GM12878 (cell line): ENCODE measurements at regions not wholly inside any gene's neighbourhood (a gene's known extent, or its start where the extent isn't known, plus 50 kb on each side); places are given as distances from the start of the nearest gene placed in this dataset.

Source experiments
- ATAC-seq: fragments of 200-7000 bp; cut with Tn5 transposase; 3 replicates; pipeline ENCODE4 v1.9.1; 2020; ENCODE audit warnings: mild to moderate bottlenecking, moderate library complexity
- BruUV-seq: library from RNA; stranded (reverse); fragments of 400-500 nt; replicated peaks from 2 replicates; lab custom pipeline; 2021; lab: Mats Ljungman, UMichigan
- CTCF ChIA-PET: fragments of 300-600 bp; sonication (Branson Sonifier 250); formaldehyde crosslinking; extraction: SDS; loops from one replicate; lab custom pipeline; 2021; ENCODE audit warnings: inconsistent platforms; lab: Yijun Ruan, JAX
- POLR2A ChIA-PET: fragments of 350-600 bp; formaldehyde crosslinking; extraction: SDS; loops from one replicate; lab custom pipeline; 2021; ENCODE audit warnings: inconsistent platforms; lab: Charles Lee
- RAD21 ChIA-PET: fragments of 300-600 bp; sonication (Branson Sonifier 250); formaldehyde crosslinking; loops from one replicate; lab custom pipeline; 2023; ENCODE audit warnings: antibody characterized with exemption; ENCODE audit not compliant: unreplicated experiment; lab: Charles Lee
- SMC1A ChIA-PET: fragments of 300-600 bp; sonication (Branson Sonifier 250); formaldehyde crosslinking; loops from one replicate; lab custom pipeline; 2023; ENCODE audit not compliant: unreplicated experiment, uncharacterized antibody; lab: Charles Lee
- DNase-seq: peaks from one replicate; pipeline ENCODE4 v3.0.0-alpha.2; 2011; ENCODE audit warnings: low read depth, low spot score
- FAIRE-seq: peaks from 3 replicates; lab custom pipeline; 2011; peaks lifted over from hg19 to GRCh38; lab: Jason Lieb, UNC
- H2AFZ ChIP-seq: 2 replicates; pipeline ENCODE4 v1.6.0; 2011; ENCODE audit warnings: low read depth, low read length, control low read depth; ENCODE audit not compliant: control insufficient read depth
- H3K27ac ChIP-seq: 2 replicates; pipeline ENCODE4 v1.5.1; 2011; ENCODE audit warnings: control low read depth; ENCODE audit not compliant: control insufficient read depth, insufficient read depth
- H3K27me3 ChIP-seq, 2 experiments: replicated peaks in 1 of 2; 2 replicates each; pipeline versions ENCODE4 v1.6.0 to v1.6.1; 2011; ENCODE audit warnings: low read length in 1 of 2; ENCODE audit not compliant: control insufficient read depth in 2 of 2, insufficient read depth in 2 of 2
- H3K36me3 ChIP-seq, 2 experiments: 2 replicates each; pipeline ENCODE4 v1.5.1; 2011; ENCODE audit warnings: low read length in 1 of 2; ENCODE audit not compliant: control insufficient read depth in 2 of 2, insufficient read depth in 2 of 2
- H3K4me1 ChIP-seq: 2 replicates; pipeline ENCODE4 v1.6.1; 2011; ENCODE audit warnings: mild to moderate bottlenecking, low read length, moderate library complexity, mixed read lengths; ENCODE audit not compliant: control insufficient read depth, insufficient read depth
- H3K4me2 ChIP-seq: 2 replicates; pipeline ENCODE4 v1.6.0; 2011; ENCODE audit warnings: control low read depth; ENCODE audit not compliant: control insufficient read depth, insufficient read depth
- H3K4me3 ChIP-seq: fragments of 200-600 bp; sonication (generic); 2 replicates; pipeline ENCODE4 v1.5.1; 2016
- H3K79me2 ChIP-seq: 2 replicates; pipeline ENCODE4 v1.6.0; 2011; ENCODE audit warnings: low read length; ENCODE audit not compliant: control insufficient read depth, insufficient read depth
- H3K9ac ChIP-seq: 2 replicates; pipeline ENCODE4 v1.8.0; 2011; ENCODE audit warnings: low read length, control low read depth, mixed read lengths; ENCODE audit not compliant: control insufficient read depth, insufficient read depth
- H3K9me3 ChIP-seq: replicated peaks from 3 replicates; pipeline ENCODE4 v1.5.1; 2011; ENCODE audit warnings: mild to moderate bottlenecking, low read length; ENCODE audit not compliant: control insufficient read depth, insufficient read depth
- H4K20me1 ChIP-seq: 2 replicates; pipeline ENCODE4 v1.6.0; 2011; ENCODE audit not compliant: control insufficient read depth, insufficient read depth
- BACH1 ChIP-seq: fragments of 450-650 bp; IDR thresholded peaks from 2 replicates; pipeline ENCODE4 v1.6.1; 2017; ENCODE audit warnings: mild to moderate bottlenecking, borderline replicate concordance
- HDAC6 ChIP-seq: fragments of 200-600 bp; sonication (generic); IDR thresholded peaks from one replicate; pipeline ENCODE4 v1.8.0; 2017; ENCODE audit warnings: antibody characterized with exemption; ENCODE audit not compliant: unreplicated experiment
- KAT2A ChIP-seq: conservative IDR thresholded peaks from 2 replicates; pipeline ENCODE4 v1.6.1; 2011; ENCODE audit warnings: low read depth, low read length; ENCODE audit not compliant: control insufficient read depth
- MTA2 ChIP-seq: fragments of 450-650 bp; IDR thresholded peaks from 2 replicates; pipeline ENCODE4 v1.6.1; 2016; ENCODE audit warnings: low read depth, mild to moderate bottlenecking, moderate library complexity
- MYC ChIP-seq: IDR thresholded peaks from 2 replicates; pipeline ENCODE4 v1.6.1; 2011; ENCODE audit warnings: mild to moderate bottlenecking, low read length, moderate library complexity, inconsistent platforms; ENCODE audit not compliant: insufficient read depth, insufficient replicate concordance, insufficient read length, severe bottlenecking
- PAX5 ChIP-seq: IDR thresholded peaks from 2 replicates; pipeline ENCODE4 v1.6.1; 2011; ENCODE audit warnings: low read depth, low read length, borderline replicate concordance
- RAD21 ChIP-seq: IDR thresholded peaks from 2 replicates; pipeline ENCODE4 v1.6.1; 2011; ENCODE audit warnings: mild to moderate bottlenecking, low read depth, low read length, moderate library complexity; ENCODE audit not compliant: insufficient read depth
- REST ChIP-seq: IDR thresholded peaks from 2 replicates; pipeline ENCODE4 v1.6.1; 2012; ENCODE audit warnings: mild to moderate bottlenecking, low read depth, low read length
- SKIL ChIP-seq: fragments of 450-650 bp; IDR thresholded peaks from 2 replicates; pipeline ENCODE4 v1.6.1; 2017; ENCODE audit warnings: mild to moderate bottlenecking, low read depth, inconsistent platforms; ENCODE audit not compliant: poor library complexity, severe bottlenecking
- SPI1 ChIP-seq: IDR thresholded peaks from 2 replicates; pipeline ENCODE4 v1.6.1; 2011; ENCODE audit warnings: low read depth, mild to moderate bottlenecking, low read length, moderate library complexity, borderline replicate concordance; ENCODE audit not compliant: insufficient read depth
- TARDBP ChIP-seq: IDR thresholded peaks from 2 replicates; pipeline ENCODE4 v1.6.1; 2016; ENCODE audit warnings: borderline replicate concordance
- WGBS: methylation state at CpG from one replicate; pipeline ENCODE4 v1.1.6; 2016; ENCODE audit warnings: low lambda C conversion rate; ENCODE audit not compliant: insufficient replicate concordance, insufficient coverage; ENCODE audit errors: missing lambda C conversion rate; 5-methylcytosine and 5-hydroxymethylcytosine counted together
- in situ Hi-C: fragments of 300-500 bp; cut with MboI; formaldehyde crosslinking; loops from 9 replicates; pipeline ENCODE4 v1.14.3; 2018; ENCODE audit warnings: mixed read lengths
- intact Hi-C: fragments of 100-400 bp; cut with micrococcal nuclease; formaldehyde crosslinking; loops from one replicate; pipeline ENCODE4 v1.14.2; 2022; ENCODE audit not compliant: unreplicated experiment

GRCh38 chr4:170234800-170235199 is 145.0 kb upstream of the AADAT start:
- CTCF ChIA-PET: interaction anchor here (0.6 to 1.0 kb wide), 3 partner anchors 12 to 101 kb away, joined by 3 read pairs; no protein-coding TSS in a partner anchor
- intact Hi-C loops (no loop called here), in situ Hi-C loops (no loop called here)
- H3K9ac ChIP-seq: no peak overlapping the region
- RAD21 ChIA-PET: interaction anchor here (1.3 kb wide), 1 partner anchor 26 kb away, joined by 3 read pairs; no protein-coding TSS in a partner anchor
- POLR2A ChIA-PET: no interaction called here
- H3K27me3 ChIP-seq: no peaks in the 10 kb centered on the region
- 2% methylated on average over 3 of the region's 3 CpGs for WGBS
- no TSS peak for BruUV-seq
- SMC1A ChIA-PET: no interaction called here
- DNase-seq (no peak), FAIRE-seq (no peak), ATAC-seq (peak; percentile 81)
- no peak overlapping the region for H2AFZ ChIP-seq
- H3K27ac ChIP-seq: no peak overlapping the region
- H3K4me3 ChIP-seq: no peak overlapping the region
- H3K79me2 ChIP-seq: no peaks in the 10 kb centered on the region
- H3K9me3 ChIP-seq: no peaks in the 10 kb centered on the region
- H3K36me3 ChIP-seq: no peaks in the 10 kb centered on the region
- no peak for TF ChIP-seq TARDBP
- TF ChIP-seq SPI1: peak; percentile 28; the same call in 1 of the 2 replicates
- TF ChIP-seq MTA2: peak; percentile 41
- H4K20me1 ChIP-seq: no peaks in the 10 kb centered on the region
- no peak overlapping the region for H3K4me2 ChIP-seq
- no peaks in the 10 kb centered on the region for H3K4me1 ChIP-seq

- Histone ChIP-seq H3K36me3 (no peaks in the 10 kb centered on the region), H2AFZ (no peak overlapping the region), H3K27me3 (no peaks in the 10 kb centered on the region), H3K4me3 (no peak overlapping the region), H4K20me1 (no peaks in the 10 kb centered on the region), H3K4me1 (no peaks in the 10 kb centered on the region), H3K9me3 (no peaks in the 10 kb centered on the region), H3K79me2 (no peaks in the 10 kb centered on the region), H3K27ac (no peak overlapping the region), H3K4me2 (no peak overlapping the region), H3K9ac (no peak overlapping the region)
- ATAC-seq: no peak
- no TSS peak for BruUV-seq
- in situ Hi-C loops: no loop called here
- SMC1A ChIA-PET: no interaction called here
- POLR2A ChIA-PET: no interaction called here
- WGBS: 0% methylated on average over 1 of the region's 1 CpG
- no peak for FAIRE-seq
- no peak for DNase-seq
- CTCF ChIA-PET: interaction anchor here (1.0 kb wide), 1 partner anchor 28 kb away, joined by 3 read pairs; no protein-coding TSS in a partner anchor
- RAD21 ChIA-PET: no interaction called here
- intact Hi-C loops: no loop called here
- TF ChIP-seq KAT2A (no peak), HDAC6 (no peak), MYC (no peak), SKIL (no peak), RAD21 (no peak), PAX5 (no peak), REST (no peak), BACH1 (no peak)
Measured at GRCh38 chr4:170231377-170231776, 141.6 kb upstream of the AADAT start.
